ENCODE measurements at regions not wholly inside any gene's neighbourhood (a gene's known extent, or its start where the extent isn't known, plus 50 kb on each side); places are given as distances from the start of the nearest gene placed in this dataset.

GRCh38 chr1:30038134-30039025, 685.0 kb downstream of the MATN1 start:
- DNase-seq: no peak

- DNase-seq: no peak
Measured at GRCh38 chr1:30037251-30038118, 685.9 kb downstream of the MATN1 start.

- no peak for DNase-seq
Measured at GRCh38 chr1:30036666-30037065, 686.7 kb downstream of the MATN1 start.

GRCh38 chr1:30036229-30036547, 687.2 kb downstream of the MATN1 start:
- no peak for DNase-seq

GRCh38 chr1:30035522-30036228, 687.7 kb downstream of the MATN1 start:
- no peak for DNase-seq

- no peak for DNase-seq
Measured at GRCh38 chr1:30034627-30035521, 688.5 kb downstream of the MATN1 start.

GRCh38 chr1:30034105-30034626, 689.2 kb downstream of the MATN1 start:
- DNase-seq: no peak

- DNase-seq: no peak
Measured at GRCh38 chr1:30033256-30034104, 689.9 kb downstream of the MATN1 start.

- no peak for DNase-seq
Measured at GRCh38 chr1:30032302-30032701, 691.1 kb downstream of the MATN1 start.

- no peak for DNase-seq
Measured at GRCh38 chr1:30029677-30030076, 693.7 kb downstream of the MATN1 start.

GRCh38 chr1:30028939-30029338, 694.4 kb downstream of the MATN1 start:
- no peak for DNase-seq

GRCh38 chr1:30028283-30028682, 695.1 kb downstream of the MATN1 start:
- no peak for DNase-seq

- DNase-seq: no peak
Measured at GRCh38 chr1:30027247-30027646, 696.1 kb downstream of the MATN1 start.

GRCh38 chr1:30024411-30025195, 698.8 kb downstream of the MATN1 start:
- DNase-seq: no peak

- DNase-seq: no peak
Measured at GRCh38 chr1:30023339-30024022, 699.9 kb downstream of the MATN1 start.

- no peak for DNase-seq
Measured at GRCh38 chr1:30014031-30014430, 709.4 kb downstream of the MATN1 start.

- DNase-seq: no peak
Measured at GRCh38 chr1:30012455-30013440, 710.6 kb downstream of the MATN1 start.

- DNase-seq: no peak
Measured at GRCh38 chr1:30011970-30012369, 711.4 kb downstream of the MATN1 start.
